Neuronal stem cell (in vitro differentiated cells): ENCODE measurements at regions not wholly inside any gene's neighbourhood (a gene's known extent, or its start where the extent isn't known, plus 50 kb on each side); places are given as distances from the start of the nearest gene placed in this dataset.

Experiments used
- DNase-seq: peaks from one replicate; pipeline ENCODE4 v3.0.0-alpha.2; 2013; ENCODE audit warnings: low spot score
- H2AFZ ChIP-seq: one replicate; pipeline ENCODE4 v1.6.1; 2013; ENCODE audit warnings: mild to moderate bottlenecking, low read length, inconsistent platforms
- H2AK5ac ChIP-seq: 2 replicates; pipeline ENCODE4 v1.6.1; 2013; ENCODE audit warnings: low read depth, mild to moderate bottlenecking, inconsistent platforms, low read length, moderate library complexity, mixed read lengths
- H2BK120ac ChIP-seq: 2 replicates; pipeline ENCODE4 v1.6.1; 2013; ENCODE audit warnings: low read depth, mild to moderate bottlenecking, inconsistent platforms, low read length, moderate library complexity, mixed read lengths
- H2BK12ac ChIP-seq: one replicate; pipeline ENCODE4 v1.6.1; 2013; ENCODE audit warnings: low read length, inconsistent platforms
- H2BK15ac ChIP-seq: 2 replicates; pipeline ENCODE4 v1.6.1; 2013; ENCODE audit warnings: mild to moderate bottlenecking, low read length, inconsistent platforms, mixed read lengths
- H2BK5ac ChIP-seq: one replicate; pipeline ENCODE4 v1.6.1; 2013; ENCODE audit warnings: inconsistent platforms, mild to moderate bottlenecking, low read length, moderate library complexity
- H3K14ac ChIP-seq: one replicate; pipeline ENCODE4 v1.6.1; 2013; ENCODE audit warnings: low read length, inconsistent platforms
- H3K18ac ChIP-seq: 2 replicates; pipeline ENCODE4 v1.6.1; 2013; ENCODE audit warnings: low read length, inconsistent platforms
- H3K23ac ChIP-seq: 2 replicates; pipeline ENCODE4 v1.6.1; 2013; ENCODE audit warnings: low read depth, mild to moderate bottlenecking, mixed read lengths, low read length, inconsistent platforms; ENCODE audit not compliant: poor library complexity
- H3K27ac ChIP-seq: replicated peaks from 3 replicates; pipeline ENCODE4 v1.5.1; 2013; ENCODE audit warnings: low read length, inconsistent platforms
- H3K27me3 ChIP-seq, 3 experiments: 2 replicates each; pipeline ENCODE4 v1.6.1; 2013; ENCODE audit warnings: low read length in 3 of 3, mild to moderate bottlenecking in 2 of 3, inconsistent platforms in 1 of 3, low read depth in 1 of 3, mixed read lengths in 1 of 3, moderate library complexity in 1 of 3; ENCODE audit not compliant: control insufficient read depth in 3 of 3, insufficient read depth in 3 of 3
- H3K36me3 ChIP-seq, 2 donors: replicated peaks in 1 of 2; 2 replicates each; pipeline ENCODE4 v1.6.1; 2013; ENCODE audit warnings: low read length in 2 of 2; ENCODE audit not compliant: control insufficient read depth in 2 of 2, insufficient read depth in 2 of 2
- H3K4ac ChIP-seq: 2 replicates; pipeline ENCODE4 v1.6.1; 2013; ENCODE audit warnings: inconsistent platforms, mild to moderate bottlenecking, low read length, moderate library complexity
- H3K4me1 ChIP-seq, 2 donors: 1 replicate in 1 of 2; 2 replicates in 1 of 2; pipeline ENCODE4 v1.6.1; 2013; ENCODE audit warnings: low read length in 2 of 2, low read depth in 1 of 2; ENCODE audit not compliant: control insufficient read depth in 2 of 2, insufficient read depth in 1 of 2
- H3K4me2 ChIP-seq: one replicate; pipeline ENCODE4 v1.6.1; 2013; ENCODE audit warnings: mild to moderate bottlenecking, low read length, inconsistent platforms; ENCODE audit not compliant: insufficient read depth, poor library complexity, severe bottlenecking
- H3K4me3 ChIP-seq, 2 donors: 2 replicates each; pipeline ENCODE4 v1.5.1; 2013; ENCODE audit warnings: low read length in 2 of 2, mild to moderate bottlenecking in 2 of 2, inconsistent platforms in 1 of 2, moderate library complexity in 1 of 2
- H3K79me1 ChIP-seq: one replicate; pipeline ENCODE4 v1.6.1; 2013; ENCODE audit warnings: low read depth, mild to moderate bottlenecking, inconsistent platforms, low read length, moderate library complexity
- H3K9ac ChIP-seq: one replicate; pipeline ENCODE4 v1.6.1; 2013; ENCODE audit warnings: mild to moderate bottlenecking, low read depth, low read length, inconsistent platforms; ENCODE audit not compliant: poor library complexity
- H3K9me3 ChIP-seq, 2 donors: replicated peaks in 1 of 2; 2 replicates each; pipeline versions ENCODE3 to v1.6.1; 2013; ENCODE audit warnings: low read length in 2 of 2, mild to moderate bottlenecking in 2 of 2, inconsistent platforms in 1 of 2, low read depth in 1 of 2, mixed read lengths in 1 of 2, moderate library complexity in 1 of 2; ENCODE audit not compliant: control insufficient read depth in 2 of 2, insufficient read depth in 1 of 2
- H4K8ac ChIP-seq: one replicate; pipeline ENCODE4 v1.6.1; 2013; ENCODE audit warnings: low read depth, mild to moderate bottlenecking, inconsistent platforms, low read length, moderate library complexity
- H4K91ac ChIP-seq: one replicate; pipeline ENCODE4 v1.6.1; 2013; ENCODE audit warnings: low read length, low read depth, mild to moderate bottlenecking, inconsistent platforms; ENCODE audit not compliant: poor library complexity
- WGBS, 2 donors: extraction: QIAGEN DNeasy Blood & Tissue Kit; methylation state at CpG; one replicate each; pipeline ENCODE4 v1.1.7; 2013; ENCODE audit warnings: missing lambda C conversion rate in 2 of 2, mixed read lengths in 1 of 2; ENCODE audit not compliant: insufficient read length in 2 of 2, insufficient replicate concordance in 1 of 2; ENCODE audit errors: extremely low coverage in 2 of 2; 5-methylcytosine and 5-hydroxymethylcytosine counted together

DNA sequence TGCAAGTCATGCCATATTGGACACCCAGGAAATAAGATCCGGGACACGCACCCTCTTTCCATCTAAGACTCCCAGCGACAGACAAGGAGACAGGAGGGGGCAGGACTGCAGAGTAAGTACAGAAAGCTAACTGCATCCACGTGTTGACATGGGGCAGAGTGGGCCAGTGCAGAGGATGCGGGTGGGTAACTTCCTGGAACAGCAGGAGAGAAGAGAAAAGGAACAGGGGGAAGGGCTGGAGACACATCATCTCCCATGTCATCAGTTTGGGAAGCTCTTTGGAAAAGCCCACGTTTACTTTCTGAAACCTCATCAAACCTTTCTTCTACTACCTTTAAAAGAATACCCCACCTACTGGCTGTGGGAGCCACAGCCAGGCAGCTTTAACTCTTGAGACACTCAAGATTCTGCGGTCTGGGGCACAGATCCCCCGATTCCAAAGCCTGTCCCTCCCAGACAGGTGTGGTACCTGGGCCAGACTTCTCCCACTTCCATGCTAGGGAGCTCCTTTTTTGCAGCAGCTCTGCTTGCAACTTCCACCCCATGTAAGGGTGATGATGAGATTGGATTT, 273.5 kb upstream of the RPL38 start:
- Histone ChIP-seq H3K9me3 (no peaks in the 10 kb centered on the region), H4K8ac (no peak overlapping the region), H2AK5ac (no peak overlapping the region), H2BK12ac (no peak overlapping the region), H4K91ac (no peak overlapping the region), H2AFZ (no peak overlapping the region), H3K9ac (no peak overlapping the region), H3K23ac (no peak overlapping the region), H2BK120ac (no peak overlapping the region), H3K4me2 (no peak overlapping the region), H3K4me3 (no peak overlapping the region), H3K4me1 (peaks cover 0 to 4% of the 10 kb centered on the region in 2 donors), H3K79me1 (no peaks in the 10 kb centered on the region), H3K27ac (no peak overlapping the region), H3K14ac (no peak overlapping the region), H3K18ac (no peak overlapping the region), H2BK5ac (no peak overlapping the region), H3K36me3 (no peaks in the 10 kb centered on the region), H2BK15ac (peak overlapping the region; percentile 14), H3K27me3 (peaks cover 0 to 4% (median 0%) of the 10 kb centered on the region in 3 experiments), H3K4ac (no peak overlapping the region)
- DNase-seq: no peak
- WGBS, 2 donors: no CpG with 5 or more reads among the region's 8 CpGs

GRCh38 chr17:73932216-73932749, 271.2 kb upstream of the RPL38 start:
- no CpG with 5 or more reads among the region's 9 CpGs for WGBS, 2 donors
- Histone ChIP-seq H3K4ac (no peak overlapping the region), H3K18ac (no peak overlapping the region), H3K27me3 (peaks cover 0 to 4% (median 0%) of the 10 kb centered on the region in 3 experiments), H3K14ac (no peak overlapping the region), H3K9me3 (no peaks in the 10 kb centered on the region), H3K4me1 (peaks cover 0 to 4% of the 10 kb centered on the region in 2 donors), H4K91ac (no peak overlapping the region), H2AK5ac (no peak overlapping the region), H2BK120ac (no peak overlapping the region), H2AFZ (no peak overlapping the region), H2BK12ac (no peak overlapping the region), H3K4me3 (no peak overlapping the region), H3K79me1 (no peaks in the 10 kb centered on the region), H2BK5ac (no peak overlapping the region), H3K27ac (no peak overlapping the region), H4K8ac (no peak overlapping the region), H3K36me3 (no peaks in the 10 kb centered on the region), H3K4me2 (no peak overlapping the region), H2BK15ac (no peak overlapping the region), H3K9ac (no peak overlapping the region), H3K23ac (no peak overlapping the region)
- DNase-seq: no peak

DNA sequence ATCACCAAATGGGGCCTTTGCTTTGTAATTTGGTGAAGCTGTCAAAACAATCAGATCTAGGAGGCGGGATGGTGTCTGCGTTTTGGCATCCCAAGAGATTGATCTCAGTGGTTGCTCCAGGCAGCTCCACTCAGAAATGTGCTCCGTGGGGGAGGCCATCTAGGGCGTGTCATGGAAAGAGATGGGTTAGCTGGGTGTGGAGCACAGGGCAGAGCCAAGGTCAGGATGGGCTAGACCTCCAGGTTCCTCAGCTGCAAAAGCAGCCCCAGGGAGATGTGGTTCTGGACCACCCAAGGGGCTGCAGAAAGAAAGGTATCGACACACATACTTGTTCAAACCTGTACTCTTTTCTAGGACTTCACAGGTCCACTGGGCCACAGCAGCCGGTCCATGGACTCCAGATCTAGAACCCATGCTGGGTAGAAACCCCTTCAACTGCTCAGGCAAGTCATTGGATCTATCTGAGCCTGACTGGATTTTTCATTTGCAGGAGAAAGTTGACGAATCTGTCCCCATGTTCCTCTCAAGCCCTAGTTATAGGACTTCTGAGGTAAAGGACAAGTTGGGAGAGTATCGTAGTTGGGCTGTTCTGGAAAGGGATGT, 270.2 kb upstream of the RPL38 start:
- Histone ChIP-seq H3K4me2 (no peak overlapping the region), H3K9me3 (no peaks in the 10 kb centered on the region), H3K14ac (no peak overlapping the region), H2BK12ac (no peak overlapping the region), H3K79me1 (no peaks in the 10 kb centered on the region), H4K8ac (no peak overlapping the region), H3K9ac (no peak overlapping the region), H2BK5ac (no peak overlapping the region), H2AK5ac (no peak overlapping the region), H3K23ac (no peak overlapping the region), H4K91ac (no peak overlapping the region), H3K27ac (no peak overlapping the region), H3K4me1 (peaks cover 0 to 4% of the 10 kb centered on the region in 2 donors), H3K4me3 (no peak overlapping the region), H3K4ac (no peak overlapping the region), H3K27me3 (peaks cover 0 to 4% (median 0%) of the 10 kb centered on the region in 3 experiments), H3K18ac (no peak overlapping the region), H3K36me3 (no peaks in the 10 kb centered on the region), H2BK15ac (no peak overlapping the region), H2AFZ (no peak overlapping the region), H2BK120ac (no peak overlapping the region)
- DNase-seq: no peak
- WGBS, 2 donors: no CpG with 5 or more reads among the region's 8 CpGs

- Histone ChIP-seq H3K4ac (no peak overlapping the region), H3K4me2 (no peak overlapping the region), H3K36me3 (no peaks in the 10 kb centered on the region), H2BK120ac (no peak overlapping the region), H3K14ac (no peak overlapping the region), H3K23ac (no peak overlapping the region), H3K27me3 (peaks cover 0 to 4% (median 0%) of the 10 kb centered on the region in 3 experiments), H3K18ac (no peak overlapping the region), H2BK12ac (no peak overlapping the region), H3K9me3 (no peaks in the 10 kb centered on the region), H2AFZ (no peak overlapping the region), H4K8ac (no peak overlapping the region), H3K4me1 (peaks cover 0 to 4% of the 10 kb centered on the region in 2 donors), H2BK5ac (no peak overlapping the region), H3K79me1 (no peaks in the 10 kb centered on the region), H3K9ac (no peak overlapping the region), H3K27ac (no peak overlapping the region), H2AK5ac (no peak overlapping the region), H4K91ac (no peak overlapping the region), H3K4me3 (no peak overlapping the region), H2BK15ac (no peak overlapping the region)
- no peak for DNase-seq
These were observed 269.6 kb upstream of the RPL38 start for GRCh38 chr17:73933871-73934270.
